Trophoblast cell (in vitro differentiated cells and primary cell): ENCODE measurements at regions not wholly inside any gene's neighbourhood (a gene's known extent, or its start where the extent isn't known, plus 50 kb on each side); places are given as distances from the start of the nearest gene placed in this dataset.

Experiments
- DNase-seq, 2 donors: peaks; one replicate each; pipeline ENCODE4 v3.0.0-alpha.2; 2016
- H2AFZ ChIP-seq: 2 replicates; pipeline ENCODE4 v1.6.1; 2013; ENCODE audit warnings: low read length, moderate library complexity, mild to moderate bottlenecking; ENCODE audit not compliant: insufficient read depth, poor library complexity
- H2AK5ac ChIP-seq: 2 replicates; pipeline ENCODE4 v1.6.1; 2013; ENCODE audit warnings: mild to moderate bottlenecking, low read length
- H2BK120ac ChIP-seq: 2 replicates; pipeline ENCODE4 v1.6.1; 2013; ENCODE audit warnings: low read length, mild to moderate bottlenecking, moderate library complexity; ENCODE audit not compliant: insufficient read depth, poor library complexity
- H2BK12ac ChIP-seq: 2 replicates; pipeline ENCODE4 v1.6.1; 2013; ENCODE audit warnings: mild to moderate bottlenecking, low read length, moderate library complexity
- H2BK5ac ChIP-seq: 2 replicates; pipeline ENCODE4 v1.6.1; 2013; ENCODE audit warnings: low read length, low read depth, moderate library complexity, mild to moderate bottlenecking; ENCODE audit not compliant: poor library complexity
- H3K14ac ChIP-seq: 2 replicates; pipeline ENCODE4 v1.6.1; 2013; ENCODE audit warnings: mild to moderate bottlenecking, low read length
- H3K18ac ChIP-seq: 2 replicates; pipeline ENCODE4 v1.6.1; 2013; ENCODE audit warnings: mild to moderate bottlenecking, low read length
- H3K23ac ChIP-seq: 2 replicates; pipeline ENCODE4 v1.6.1; 2013; ENCODE audit warnings: low read length
- H3K27ac ChIP-seq: 2 replicates; pipeline ENCODE4 v1.5.1; 2013; ENCODE audit warnings: low read depth, mild to moderate bottlenecking, inconsistent platforms, low read length, moderate library complexity
- H3K27me3 ChIP-seq: 2 replicates; pipeline ENCODE4 v1.6.1; 2013; ENCODE audit warnings: inconsistent platforms, mild to moderate bottlenecking, low read length, moderate library complexity; ENCODE audit not compliant: insufficient read depth
- H3K36me3 ChIP-seq, 2 experiments: 1 replicate in 1 of 2; 2 replicates in 1 of 2; pipeline ENCODE4 v1.6.1; 2013; ENCODE audit warnings: low read length in 2 of 2, mild to moderate bottlenecking in 2 of 2, moderate library complexity in 1 of 2; ENCODE audit not compliant: insufficient read depth in 2 of 2, control insufficient read depth in 1 of 2
- H3K4ac ChIP-seq: 2 replicates; pipeline ENCODE4 v1.6.1; 2013; ENCODE audit warnings: low read depth, mild to moderate bottlenecking, low read length, moderate library complexity
- H3K4me1 ChIP-seq, 2 experiments: 1 replicate in 1 of 2; 2 replicates in 1 of 2; pipeline ENCODE4 v1.6.1; 2013; ENCODE audit warnings: low read length in 2 of 2, mild to moderate bottlenecking in 2 of 2, moderate library complexity in 1 of 2; ENCODE audit not compliant: insufficient read depth in 2 of 2, control insufficient read depth in 1 of 2
- H3K4me2 ChIP-seq: 2 replicates; pipeline ENCODE4 v1.6.1; 2013; ENCODE audit warnings: inconsistent platforms, mild to moderate bottlenecking, low read length, moderate library complexity
- H3K4me3 ChIP-seq: 2 replicates; pipeline ENCODE4 v1.5.1; 2013; ENCODE audit warnings: mild to moderate bottlenecking, low read depth, low read length, inconsistent platforms
- H3K79me1 ChIP-seq: one replicate; pipeline ENCODE4 v1.6.1; 2013; ENCODE audit warnings: low read length
- H3K79me2 ChIP-seq: 2 replicates; pipeline ENCODE4 v1.6.1; 2013; ENCODE audit warnings: low read length, mild to moderate bottlenecking; ENCODE audit not compliant: control insufficient read depth, insufficient read depth, poor library complexity
- H3K9ac ChIP-seq: 2 replicates; pipeline ENCODE4 v1.6.1; 2013; ENCODE audit warnings: mild to moderate bottlenecking, low read length
- H3K9me3 ChIP-seq: 2 replicates; pipeline ENCODE4 v1.6.1; 2013; ENCODE audit warnings: low read depth, mild to moderate bottlenecking, control low read depth, inconsistent platforms, low read length; ENCODE audit not compliant: insufficient read depth
- H4K12ac ChIP-seq: 2 replicates; pipeline ENCODE4 v1.6.1; 2013; ENCODE audit warnings: low read depth, mild to moderate bottlenecking, low read length, moderate library complexity
- H4K8ac ChIP-seq: 2 replicates; pipeline ENCODE4 v1.6.1; 2013; ENCODE audit warnings: low read depth, mild to moderate bottlenecking, low read length, moderate library complexity
- H4K91ac ChIP-seq: one replicate; pipeline ENCODE4 v1.6.1; 2013; ENCODE audit warnings: low read depth, mild to moderate bottlenecking, low read length, moderate library complexity
- WGBS: extraction: QIAGEN DNeasy Blood & Tissue Kit; methylation state at CpG from one replicate; pipeline ENCODE4 v1.1.7; 2013; ENCODE audit warnings: missing lambda C conversion rate; ENCODE audit not compliant: insufficient read length, insufficient coverage; ENCODE audit errors: extremely low coverage; 5-methylcytosine and 5-hydroxymethylcytosine counted together

DNA sequence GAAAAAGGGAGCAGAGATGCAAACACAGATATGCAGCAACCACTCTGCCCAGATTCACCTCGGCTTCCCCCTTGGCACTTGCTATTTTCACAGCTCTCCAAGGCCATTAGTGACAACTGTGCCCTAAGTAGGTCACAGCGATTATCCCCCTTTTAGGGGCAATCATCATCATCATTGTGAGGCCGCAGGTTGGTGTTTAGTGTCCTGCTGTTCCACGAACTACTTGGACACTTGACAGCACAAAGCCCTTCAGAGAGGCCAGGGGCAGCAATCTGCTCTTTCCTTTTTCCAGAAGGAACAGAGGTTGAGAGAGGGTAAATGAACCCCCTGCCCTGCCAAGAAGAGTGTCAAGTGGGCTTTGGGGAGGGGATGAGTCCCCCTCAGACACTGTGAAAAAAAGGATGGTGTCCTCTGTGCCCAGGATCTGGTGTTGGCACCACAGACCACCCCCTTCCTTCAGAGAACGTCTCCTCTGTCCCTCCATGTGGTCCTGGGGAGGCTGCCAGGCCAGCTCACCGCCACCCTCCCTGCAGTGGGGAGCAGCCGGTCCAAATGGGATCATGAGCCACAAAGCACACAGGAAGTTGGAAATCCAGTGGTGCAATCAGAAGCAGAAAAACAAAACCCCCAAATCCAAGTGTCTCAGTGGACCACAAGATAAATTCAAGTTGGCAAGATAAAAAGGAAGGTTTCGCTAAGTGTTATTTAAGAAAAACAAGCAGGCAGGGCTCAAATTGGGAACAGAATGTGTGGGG is 78.4 kb upstream of the MED9 start:
- no peak overlapping the region for H2BK120ac ChIP-seq
- H3K4ac ChIP-seq = no peak overlapping the region
- no peak overlapping the region for H3K4me3 ChIP-seq
- H3K27me3 ChIP-seq = no peaks in the 10 kb centered on the region
- no peak overlapping the region for H3K27ac ChIP-seq
- no peak overlapping the region for H4K8ac ChIP-seq
- no peak overlapping the region for H2BK12ac ChIP-seq
- H3K18ac ChIP-seq = no peak overlapping the region
- H3K4me2 ChIP-seq = no peak overlapping the region
- H3K23ac ChIP-seq = no peak overlapping the region
- no peak overlapping the region for H2AK5ac ChIP-seq
- no peaks in the 10 kb centered on the region for H3K36me3 ChIP-seq
- no peaks in the 10 kb centered on the region for H3K79me2 ChIP-seq
- no peak overlapping the region for H4K91ac ChIP-seq
- peaks cover 4% of the 10 kb centered on the region for H3K9me3 ChIP-seq
- DNase-seq = no peak
- no peak overlapping the region for H2BK5ac ChIP-seq
- no peak overlapping the region for H3K9ac ChIP-seq
- no CpG with 5 or more reads among the region's 8 CpGs for WGBS
- H2AFZ ChIP-seq = no peak overlapping the region
- H3K4me1 ChIP-seq = peaks cover 0 to 3% of the 10 kb centered on the region in 2 experiments
- no peak overlapping the region for H4K12ac ChIP-seq
- no peaks in the 10 kb centered on the region for H3K79me1 ChIP-seq
- no peak overlapping the region for H3K14ac ChIP-seq

DNA sequence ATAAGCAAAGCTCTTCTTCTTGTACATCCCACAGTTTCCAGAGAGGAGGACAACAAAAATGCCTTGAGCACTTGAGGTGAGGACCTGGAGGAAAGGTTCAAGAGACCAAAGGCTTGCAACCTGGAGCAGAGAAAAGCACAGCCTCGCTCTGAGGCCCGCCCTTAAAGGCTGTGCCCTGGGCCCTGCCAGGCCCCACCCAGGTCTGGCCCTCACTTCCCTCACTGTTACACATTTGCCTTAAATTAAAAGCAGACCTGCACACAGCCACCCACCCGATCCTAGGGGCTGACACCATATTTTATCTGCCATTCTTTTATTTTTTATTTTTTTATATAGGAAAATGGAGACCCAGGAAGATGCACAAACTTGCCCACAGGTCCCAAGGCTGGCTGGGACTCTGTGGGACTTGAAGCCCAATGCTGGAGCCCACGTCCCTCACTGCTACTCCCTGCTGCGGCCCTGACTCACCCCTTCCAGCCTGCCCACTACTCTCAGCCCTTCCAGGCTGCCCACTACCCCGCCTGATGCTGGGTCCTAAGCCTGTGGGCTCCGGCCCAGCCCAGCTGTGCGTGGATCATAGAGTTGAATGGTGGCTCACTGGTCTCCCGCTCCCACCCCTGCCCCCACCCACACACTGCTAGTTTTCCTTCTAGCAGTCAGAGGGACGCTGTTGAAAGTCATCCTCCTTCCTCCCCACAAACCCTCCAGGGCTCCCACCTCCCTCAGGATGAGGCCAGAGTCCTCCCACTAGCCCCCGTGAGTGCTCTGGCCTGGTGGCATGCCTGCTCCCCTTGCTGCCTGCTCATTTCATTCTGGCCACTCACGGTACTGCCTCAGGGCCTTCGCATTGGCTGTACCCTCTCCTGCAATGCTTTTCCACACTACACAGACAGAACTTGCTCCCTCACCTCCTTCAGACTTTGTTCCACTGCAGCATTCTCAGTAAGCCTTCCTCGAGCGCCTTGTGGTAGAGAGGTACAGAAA is 77.6 kb upstream of the MED9 start:
- H2AFZ ChIP-seq = no peak overlapping the region
- peaks cover 5% of the 10 kb centered on the region for H3K9me3 ChIP-seq
- no peaks in the 10 kb centered on the region for H3K36me3 ChIP-seq
- peaks cover 0 to 3% of the 10 kb centered on the region in 2 experiments for H3K4me1 ChIP-seq
- H4K12ac ChIP-seq = no peak overlapping the region
- DNase-seq = peak in 1 of 2 donors; percentile 18
- no peak overlapping the region for H2AK5ac ChIP-seq
- WGBS = no CpG with 5 or more reads among the region's 15 CpGs
- H3K4me3 ChIP-seq = no peak overlapping the region
- no peak overlapping the region for H3K14ac ChIP-seq
- H3K9ac ChIP-seq = no peak overlapping the region
- H3K18ac ChIP-seq = no peak overlapping the region
- no peaks in the 10 kb centered on the region for H3K79me1 ChIP-seq
- H2BK5ac ChIP-seq = no peak overlapping the region
- H3K4me2 ChIP-seq = no peak overlapping the region
- no peak overlapping the region for H2BK120ac ChIP-seq
- no peaks in the 10 kb centered on the region for H3K79me2 ChIP-seq
- H4K91ac ChIP-seq = no peak overlapping the region
- H3K23ac ChIP-seq = no peak overlapping the region
- H3K27ac ChIP-seq = no peak overlapping the region
- no peak overlapping the region for H4K8ac ChIP-seq
- H2BK12ac ChIP-seq = no peak overlapping the region
- no peak overlapping the region for H3K4ac ChIP-seq
- H3K27me3 ChIP-seq = no peaks in the 10 kb centered on the region

DNA sequence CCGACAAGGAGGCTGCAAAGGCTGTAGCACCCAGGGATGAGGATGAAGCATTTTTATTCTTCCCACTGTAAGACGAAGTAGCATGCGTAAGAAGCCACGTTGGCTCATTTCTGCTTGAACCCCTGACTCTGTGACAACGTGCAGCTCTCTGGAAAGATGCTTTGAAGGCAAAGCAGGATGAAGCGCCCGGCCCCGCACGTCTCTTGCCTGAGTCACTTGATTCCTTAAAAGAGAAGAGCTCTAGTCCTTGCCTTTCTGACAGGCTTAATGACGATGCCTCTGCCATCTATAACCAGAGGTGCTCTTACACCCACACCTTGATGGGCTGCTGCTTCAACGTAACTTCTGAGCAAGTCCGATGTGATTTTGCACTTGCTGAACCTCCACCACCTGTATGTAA is 76.7 kb upstream of the MED9 start:
- H2AFZ ChIP-seq = no peak overlapping the region
- H4K91ac ChIP-seq = no peak overlapping the region
- H2BK5ac ChIP-seq = no peak overlapping the region
- H2AK5ac ChIP-seq = no peak overlapping the region
- no peaks in the 10 kb centered on the region for H3K27me3 ChIP-seq
- no peak overlapping the region for H3K9ac ChIP-seq
- no peaks in the 10 kb centered on the region for H3K79me2 ChIP-seq
- H3K79me1 ChIP-seq = no peaks in the 10 kb centered on the region
- H3K27ac ChIP-seq = no peak overlapping the region
- no peak overlapping the region for H3K4ac ChIP-seq
- no peak overlapping the region for H3K4me3 ChIP-seq
- no peak overlapping the region for H3K4me2 ChIP-seq
- DNase-seq = no peak
- no peak overlapping the region for H3K18ac ChIP-seq
- H2BK120ac ChIP-seq = no peak overlapping the region
- H3K23ac ChIP-seq = no peak overlapping the region
- H4K12ac ChIP-seq = no peak overlapping the region
- WGBS = no CpG with 5 or more reads among the region's 12 CpGs
- H3K14ac ChIP-seq = no peak overlapping the region
- H3K9me3 ChIP-seq = peaks cover 7% of the 10 kb centered on the region
- no peaks in the 10 kb centered on the region for H3K36me3 ChIP-seq
- H2BK12ac ChIP-seq = no peak overlapping the region
- peaks cover 0 to 3% of the 10 kb centered on the region in 2 experiments for H3K4me1 ChIP-seq
- H4K8ac ChIP-seq = no peak overlapping the region

DNA sequence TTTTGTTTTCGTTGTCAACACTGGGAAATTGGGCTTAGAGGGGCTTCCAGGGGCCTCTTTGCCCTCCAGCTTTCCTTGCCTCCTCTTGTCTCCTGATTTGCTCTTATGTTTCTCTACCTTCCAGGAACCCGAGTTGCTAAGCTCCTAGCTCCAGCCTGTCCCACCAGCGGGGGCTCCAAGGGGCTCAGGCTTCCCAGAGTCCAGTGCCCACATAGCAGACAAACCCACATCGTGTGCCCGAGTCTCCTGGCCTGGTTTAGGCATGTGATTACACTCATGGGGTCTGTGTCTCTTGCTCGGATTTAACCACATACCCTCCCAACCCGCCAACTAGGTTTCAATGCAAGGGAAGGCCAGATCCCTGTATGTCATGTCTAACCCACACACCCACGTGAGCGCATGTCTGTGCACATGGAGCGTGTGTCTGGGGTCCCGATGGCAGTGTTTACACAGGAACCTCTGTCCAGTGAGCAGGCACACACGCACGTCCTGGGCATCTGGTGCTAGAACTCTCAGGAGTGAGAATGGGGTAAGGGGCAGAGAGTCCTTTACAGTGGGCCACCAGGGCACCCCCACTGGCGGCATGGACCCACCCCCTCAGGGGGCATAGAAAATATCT is 76.1 kb upstream of the MED9 start:
- Histone ChIP-seq H3K9ac (peak overlapping the region; percentile 31), H4K91ac (no peak overlapping the region)
- WGBS = no CpG with 5 or more reads among the region's 14 CpGs

More for the DNA sequence above, 76.1 kb upstream of the MED9 start:
- no peak overlapping the region for H2BK120ac ChIP-seq
- no peak overlapping the region for H3K4me3 ChIP-seq
- H3K27me3 ChIP-seq = no peaks in the 10 kb centered on the region
- H3K4me2 ChIP-seq = no peak overlapping the region
- H4K12ac ChIP-seq = no peak overlapping the region
- peaks cover 7% of the 10 kb centered on the region for H3K9me3 ChIP-seq
- H4K8ac ChIP-seq = no peak overlapping the region
- H3K79me1 ChIP-seq = no peaks in the 10 kb centered on the region
- H2AFZ ChIP-seq = no peak overlapping the region
- no peak overlapping the region for H2BK5ac ChIP-seq
- peaks cover 0 to 3% of the 10 kb centered on the region in 2 experiments for H3K4me1 ChIP-seq
- H3K27ac ChIP-seq = no peak overlapping the region
- no peaks in the 10 kb centered on the region for H3K79me2 ChIP-seq
- no peak overlapping the region for H3K18ac ChIP-seq
- H2AK5ac ChIP-seq = no peak overlapping the region
- no peak overlapping the region for H2BK12ac ChIP-seq
- H3K36me3 ChIP-seq = no peaks in the 10 kb centered on the region
- no peak overlapping the region for H3K4ac ChIP-seq
- no peak overlapping the region for H3K23ac ChIP-seq
- no peak overlapping the region for H3K14ac ChIP-seq
- DNase-seq = no peak
